Keratinocyte (primary cell): ENCODE measurements at regions not wholly inside any gene's neighbourhood (a gene's known extent, or its start where the extent isn't known, plus 50 kb on each side); places are given as distances from the start of the nearest gene placed in this dataset.

ENCODE experiments used
- CTCF ChIP-seq, 3 experiments: IDR thresholded peaks in 1 of 3; conservative IDR thresholded peaks in 1 of 3; optimal IDR thresholded peaks in 1 of 3; 2 replicates in 2 of 3; 3 replicates in 1 of 3; pipeline versions ENCODE3 to v1.5.1; 2011; ENCODE audit warnings: low read length in 3 of 3, mild to moderate bottlenecking in 3 of 3, moderate library complexity in 2 of 3, control low read depth in 1 of 3, inconsistent platforms in 1 of 3; ENCODE audit not compliant: insufficient read depth in 2 of 3; ENCODE audit errors: extremely low read depth in 1 of 3
- EZH2 ChIP-seq: IDR thresholded peaks from one replicate; pipeline ENCODE4 v1.6.1; 2012; ENCODE audit warnings: inconsistent platforms, mild to moderate bottlenecking, low read length, moderate library complexity

GRCh38 chr12:41972598-41972997 lies 172.1 kb downstream of the GXYLT1 start:
- TF ChIP-seq CTCF (optimal IDR thresholded peaks at IDR 0.05 in 1 of 3, IDR thresholded peaks at IDR 0.05 in 1 of 3, conservative IDR thresholded peaks at IDR 0.05 in 1 of 3; ENCODE audit: extremely low read depth in 1 of 3, insufficient read depth in 2 of 3, low read length in 3 of 3) (no peak), EZH2 (no peak)
